HG03280 (cell line): ENCODE measurements at regions not wholly inside any gene's neighbourhood (a gene's known extent, or its start where the extent isn't known, plus 50 kb on each side); places are given as distances from the start of the nearest gene placed in this dataset.

ENCODE experiments used
- ATAC-seq: cut with Tn5 transposase; IDR thresholded peaks from one replicate; pipeline ENCODE4 v1.9.1; 2021; ENCODE audit warnings: mild to moderate bottlenecking, moderate library complexity; ENCODE audit not compliant: unreplicated experiment

DNA sequence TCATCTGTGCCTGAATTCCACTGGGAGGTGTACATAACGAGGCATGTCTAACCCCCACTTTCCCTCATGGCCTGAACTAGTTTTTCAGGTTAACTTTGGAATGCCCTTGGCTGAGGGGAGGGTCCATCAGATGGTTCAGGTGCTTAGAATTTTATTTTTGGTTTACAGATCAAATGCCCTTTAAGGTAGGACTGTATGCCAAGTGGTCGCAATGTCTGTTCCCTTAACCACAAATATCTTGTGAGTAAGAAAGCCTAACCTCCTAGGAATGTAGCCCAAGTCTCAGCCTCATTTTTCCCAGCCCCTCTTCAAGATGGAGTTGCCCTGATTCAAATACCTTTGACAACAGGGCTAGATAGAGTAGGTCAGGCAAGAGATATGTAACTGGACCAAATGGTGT lies 78.4 kb downstream of the RNASET2 start:
- ATAC-seq = no peak

- ATAC-seq = no peak
Observed at GRCh38 chr6:166877349-166877748, 79.0 kb downstream of the RNASET2 start.

GRCh38 chr6:166872531-166873009 lies 83.8 kb downstream of the RNASET2 start:
- ATAC-seq = no peak

- ATAC-seq = no peak
Observed at GRCh38 chr6:166870602-166871208, 85.6 kb downstream of the RNASET2 start.

DNA sequence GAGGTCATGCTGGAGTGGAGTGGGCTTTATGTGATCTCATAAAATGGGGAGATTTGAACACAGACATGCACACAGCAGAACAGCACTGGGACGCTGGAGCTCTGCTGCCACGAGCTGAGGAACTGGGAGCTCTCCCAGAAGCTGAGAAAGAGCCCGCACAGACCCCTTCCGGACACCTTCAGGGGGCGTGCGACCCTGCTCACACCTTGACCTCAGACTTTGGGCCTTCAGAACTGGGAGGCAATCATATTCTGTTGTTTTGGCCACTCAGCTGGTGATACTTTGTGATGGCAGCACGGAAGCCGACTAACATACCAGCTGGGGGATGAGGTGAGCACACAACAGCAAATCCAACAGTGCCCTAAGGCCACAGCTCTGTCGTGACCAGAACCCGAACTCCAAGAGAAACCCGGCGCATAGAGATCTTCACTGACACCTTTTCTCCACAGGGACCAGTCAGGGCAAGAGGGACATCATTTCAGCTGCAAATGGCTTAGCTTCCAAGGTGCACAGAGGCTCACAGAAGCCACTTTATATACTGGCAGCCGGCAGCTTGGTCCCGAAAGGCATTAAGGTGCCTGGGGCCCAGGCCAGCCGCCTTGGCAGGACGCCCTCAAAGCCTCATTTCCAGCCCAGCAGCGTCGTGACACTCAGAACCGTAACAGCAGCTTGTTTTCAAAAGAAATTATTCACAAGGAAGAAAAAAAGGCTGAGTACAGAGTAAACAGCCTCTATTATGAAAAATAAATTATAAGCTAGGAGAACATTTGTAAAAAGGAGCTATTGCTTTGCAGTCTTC lies 89.3 kb downstream of the RNASET2 start:
- ATAC-seq = no peak

GRCh38 chr6:166864333-166864732 lies 92.0 kb downstream of the RNASET2 start:
- ATAC-seq = no peak

DNA sequence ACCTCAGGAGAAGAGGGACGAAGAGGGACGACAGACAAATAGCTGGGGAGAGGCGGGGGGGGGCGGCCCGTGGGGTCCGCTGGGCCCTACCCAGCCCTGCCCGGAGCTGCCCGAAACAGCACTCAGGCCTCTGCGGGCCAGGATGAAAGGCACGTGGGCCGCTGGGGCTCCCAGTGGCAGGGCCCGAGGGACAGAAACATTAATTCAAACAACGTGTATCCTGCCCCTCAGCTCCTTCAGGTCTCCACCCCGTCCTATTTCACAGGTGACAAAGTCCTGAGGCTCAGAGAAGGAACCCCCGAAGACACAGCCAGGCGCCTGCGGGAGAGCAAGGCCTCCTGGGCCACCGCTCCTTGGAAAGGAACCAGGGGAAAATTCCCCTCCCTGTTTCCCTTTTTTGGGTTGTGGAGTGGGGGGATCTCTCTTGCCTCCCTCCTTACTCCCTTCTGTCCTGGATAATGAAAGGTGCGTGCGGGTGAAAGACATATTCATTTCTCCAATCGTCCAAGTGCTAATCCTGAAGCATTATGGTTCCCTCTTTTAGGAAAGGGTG lies 93.3 kb downstream of the RNASET2 start:
- ATAC-seq = no peak

DNA sequence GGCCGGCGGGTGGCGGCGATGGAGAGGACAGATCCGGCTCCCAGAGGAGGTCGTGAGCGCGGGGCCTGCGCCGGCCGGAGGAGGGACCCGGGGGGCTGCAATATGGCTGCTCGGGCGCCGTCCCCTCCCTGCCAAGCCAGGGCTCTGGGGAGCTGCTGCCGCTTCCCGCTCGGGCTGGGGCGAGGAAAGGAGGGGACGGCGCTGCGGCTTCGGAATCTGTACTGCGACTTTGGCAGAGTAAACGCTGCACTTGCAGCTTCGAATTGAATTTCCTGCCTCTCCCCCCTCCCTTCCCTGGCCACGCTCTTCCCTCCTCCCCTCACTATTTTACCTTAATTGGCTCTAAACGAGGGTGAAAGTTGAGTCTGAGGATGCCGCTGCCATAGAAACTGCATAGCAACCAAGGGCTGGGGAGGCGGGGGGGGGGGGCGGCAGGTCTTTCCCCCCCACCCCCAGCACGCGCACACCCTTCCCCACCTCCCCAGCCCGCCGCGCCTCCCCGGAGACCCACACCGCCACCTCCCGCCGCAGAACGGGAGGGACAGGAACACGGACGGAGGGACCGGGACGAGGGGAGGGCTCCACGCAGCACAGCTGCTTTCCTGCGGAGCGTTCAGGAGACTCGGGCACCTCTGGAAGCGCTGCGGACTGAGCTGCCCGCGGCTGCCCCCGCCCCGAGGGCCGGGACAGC lies 93.9 kb downstream of the RNASET2 start:
- ATAC-seq = no peak

DNA sequence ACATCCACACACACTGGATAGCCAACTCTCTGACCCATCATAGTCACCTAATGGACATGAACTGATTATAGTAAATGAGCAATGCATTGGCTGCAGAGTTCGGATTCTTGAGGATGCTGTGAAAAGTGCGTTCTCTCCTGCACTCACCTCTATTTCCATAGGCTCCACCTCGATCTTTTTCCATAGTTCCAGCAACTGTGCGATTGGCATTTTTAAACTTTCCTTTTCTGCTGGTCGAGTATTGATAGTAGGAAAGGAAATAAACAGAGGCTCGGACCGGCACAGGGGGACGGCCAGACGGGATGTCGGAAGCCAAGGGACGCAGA lies 94.4 kb downstream of the RNASET2 start:
- no peak for ATAC-seq

DNA sequence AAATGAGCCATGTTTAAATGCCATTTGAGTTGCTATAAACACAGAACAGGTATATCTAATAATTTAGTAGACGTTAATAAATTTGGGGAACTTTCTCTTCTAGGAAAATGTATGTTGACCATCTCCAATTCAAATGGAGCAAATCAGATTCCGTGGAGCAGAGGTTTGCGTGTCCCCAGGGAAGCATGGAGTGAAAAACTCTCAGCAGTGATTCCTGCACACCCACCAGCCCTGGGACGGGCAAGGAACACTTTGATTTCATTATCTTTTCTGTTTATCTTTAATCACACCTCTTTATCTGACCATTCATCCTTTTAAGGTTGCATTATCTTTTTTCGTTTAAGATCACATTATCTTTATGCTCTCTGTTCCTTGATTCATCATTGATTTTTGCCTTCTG lies 95.0 kb downstream of the RNASET2 start:
- no peak for ATAC-seq

GRCh38 chr6:166860392-166860791 lies 96.0 kb downstream of the RNASET2 start:
- no peak for ATAC-seq

GRCh38 chr6:166855416-166855815 lies 100.9 kb downstream of the RNASET2 start:
- no peak for ATAC-seq

GRCh38 chr6:166853371-166854325 lies 102.7 kb downstream of the RNASET2 start:
- no peak for ATAC-seq

- no peak for ATAC-seq
Observed at GRCh38 chr6:166852451-166852975, 103.8 kb downstream of the RNASET2 start.

- ATAC-seq = no peak
Observed at GRCh38 chr6:166851911-166852310, 104.4 kb downstream of the RNASET2 start.

- no peak for ATAC-seq
Observed at GRCh38 chr6:166851426-166851825, 104.9 kb downstream of the RNASET2 start.

GRCh38 chr6:166850677-166851076 lies 105.7 kb downstream of the RNASET2 start:
- ATAC-seq = no peak

DNA sequence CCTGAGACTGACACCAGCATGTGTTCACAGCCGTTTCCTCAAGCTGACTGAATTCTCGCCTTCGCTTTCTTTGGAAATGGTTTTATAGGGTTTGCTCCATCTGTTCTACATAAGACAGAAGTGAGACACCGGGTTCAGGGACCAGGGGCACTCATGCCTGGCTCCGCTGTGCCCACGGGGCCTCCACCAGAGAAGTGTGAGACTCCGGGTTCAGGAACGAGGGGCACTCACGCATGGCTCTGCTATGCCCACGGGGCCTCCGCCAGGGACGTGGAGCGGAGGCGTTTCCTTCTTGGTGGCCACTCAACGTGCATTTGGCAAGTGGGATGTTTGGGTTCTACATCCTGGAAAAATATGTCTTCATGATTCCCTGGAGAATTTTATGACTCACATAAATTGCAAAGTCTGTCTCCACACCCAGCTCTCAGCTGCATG lies 106.6 kb downstream of the RNASET2 start:
- no peak for ATAC-seq

DNA sequence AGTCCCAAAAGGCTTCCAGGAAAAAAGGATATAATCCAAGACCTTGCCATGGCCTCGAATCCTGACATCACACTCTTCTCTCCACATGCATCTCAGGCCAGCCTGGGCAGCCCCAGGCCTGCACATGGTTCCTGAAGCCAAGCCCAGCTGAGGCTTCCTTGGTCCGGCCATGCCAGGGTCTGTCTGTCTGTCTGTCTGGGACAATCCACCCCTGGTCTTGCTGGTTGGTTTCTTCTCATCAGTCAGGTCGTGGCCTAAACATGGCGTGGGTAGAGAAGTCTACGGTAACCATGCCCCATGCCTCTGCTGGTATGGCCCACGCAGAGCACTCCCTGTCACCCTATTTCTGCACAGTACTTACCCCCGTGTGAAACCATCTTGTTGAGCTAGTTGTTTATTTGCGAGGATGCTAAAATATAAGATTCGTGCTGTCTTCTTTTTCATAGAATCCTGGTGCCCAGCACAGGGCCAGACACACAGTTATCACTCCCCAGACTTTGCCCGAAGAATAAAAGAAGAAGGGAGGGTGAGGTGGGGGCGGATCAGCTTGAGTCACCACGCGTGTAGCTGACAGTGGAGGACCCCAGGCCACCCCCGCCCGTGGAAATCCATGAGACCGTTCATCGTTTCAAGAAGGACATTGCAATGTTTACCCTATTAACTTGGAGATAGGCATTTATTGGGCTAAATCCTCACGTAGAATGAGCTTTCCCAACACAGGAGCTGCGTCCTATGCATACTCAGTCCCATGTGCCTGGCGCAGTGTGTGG lies 107.2 kb downstream of the RNASET2 start:
- ATAC-seq = no peak
